Stimulated activated CD8-positive, alpha-beta memory T cell treated with anti-CD3 and anti-CD28 coated beads, Interleukin-15, amount 100 ng/mL, for 48 hours (primary cell): ENCODE measurements at regions not wholly inside any gene's neighbourhood (a gene's known extent, or its start where the extent isn't known, plus 50 kb on each side); places are given as distances from the start of the nearest gene placed in this dataset.

Experiments used
- DNase-seq, 2 donors: peaks; one replicate each; pipeline ENCODE4 v3.0.0-alpha.2; 2020; ENCODE audit warnings: low read depth in 2 of 2

DNA sequence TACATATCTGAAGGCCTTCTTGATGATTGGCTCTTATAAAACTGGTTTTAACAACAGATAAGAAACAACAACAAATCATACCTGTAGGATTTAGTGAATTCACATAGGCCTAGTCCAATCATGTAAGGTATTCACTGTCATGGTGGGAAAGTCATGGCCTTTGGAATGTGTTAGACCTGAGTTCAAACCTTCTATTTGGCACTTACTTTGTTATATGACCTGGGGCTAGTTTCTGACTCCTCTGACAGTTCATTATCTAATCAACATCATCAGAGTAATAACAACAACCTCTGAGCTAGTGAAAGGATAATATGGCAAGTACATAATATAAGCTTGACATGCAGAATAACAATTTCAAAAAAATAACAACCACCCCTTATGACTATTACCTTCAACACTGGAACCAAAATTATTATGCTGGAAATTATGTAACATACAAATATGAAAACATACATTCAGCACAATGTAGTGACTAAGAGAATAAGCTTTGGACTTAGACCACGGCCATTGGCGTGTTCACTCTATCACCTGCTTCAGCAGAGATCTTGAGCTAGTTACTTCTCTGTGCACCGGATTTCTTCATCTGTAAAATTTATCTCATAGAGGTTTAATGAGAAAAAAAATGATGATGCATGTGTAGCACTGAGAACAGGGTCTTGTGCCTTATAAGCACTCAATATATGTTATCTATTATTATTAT lies 597.6 kb downstream of the LMO4 start:
- no peak for DNase-seq

DNA sequence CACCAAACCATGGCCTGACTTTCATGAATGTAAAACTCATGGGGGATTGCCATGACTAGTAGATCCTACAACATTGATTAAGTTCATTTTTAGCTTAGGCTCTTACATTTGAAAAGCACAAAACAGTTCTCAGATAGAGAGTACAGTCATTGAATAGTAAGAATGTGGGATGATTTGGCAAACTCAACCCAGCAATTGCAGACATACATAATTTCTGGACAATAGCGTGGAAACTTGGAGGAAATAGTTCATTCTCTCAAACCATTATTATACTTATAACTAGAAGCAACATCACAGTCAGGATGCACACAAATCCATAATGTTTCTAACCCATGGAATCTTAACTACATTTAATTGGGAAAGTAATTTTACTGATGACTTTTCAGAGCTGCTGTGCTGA lies 598.2 kb downstream of the LMO4 start:
- DNase-seq = no peak

DNA sequence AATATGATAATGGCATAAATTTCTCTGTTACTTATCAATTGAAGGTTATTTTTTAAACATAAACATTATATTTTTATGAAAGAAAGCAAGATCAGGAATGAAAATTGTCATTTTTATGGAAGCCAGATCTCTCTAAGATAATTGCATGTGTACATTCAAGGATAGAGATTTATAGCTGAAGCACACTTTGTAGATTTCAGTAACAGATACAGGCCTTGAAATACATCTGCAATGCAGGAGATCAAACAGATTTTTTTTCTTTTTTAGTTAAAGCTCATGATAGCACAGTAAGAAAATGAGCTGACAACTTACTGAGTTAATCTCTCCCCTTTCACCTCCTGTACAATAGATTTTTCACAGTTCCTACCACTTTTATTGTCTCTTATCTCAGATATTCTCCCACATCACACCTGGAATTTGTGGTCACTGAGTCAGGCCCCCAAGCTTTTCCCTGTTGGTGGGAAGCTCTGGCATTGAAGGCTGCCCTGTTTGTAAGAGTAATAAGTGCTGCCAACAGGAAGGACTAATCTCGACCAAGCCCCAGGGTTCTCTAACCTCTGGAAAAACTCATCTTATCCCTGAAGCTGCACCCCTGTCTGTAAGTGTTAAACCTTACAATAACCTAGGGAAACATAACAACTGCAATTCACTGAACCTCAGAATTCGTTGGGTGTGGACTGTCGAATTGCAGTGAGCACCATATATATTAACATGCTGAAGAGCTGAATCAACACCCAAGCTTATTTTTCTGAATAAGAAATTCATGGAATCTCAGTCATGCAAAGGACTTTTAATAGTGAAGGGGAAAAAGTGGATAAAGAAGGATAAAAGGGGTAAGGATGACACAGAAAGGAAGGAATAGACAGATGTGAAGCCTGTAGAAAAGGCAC lies 599.0 kb downstream of the LMO4 start:
- no peak for DNase-seq

DNA sequence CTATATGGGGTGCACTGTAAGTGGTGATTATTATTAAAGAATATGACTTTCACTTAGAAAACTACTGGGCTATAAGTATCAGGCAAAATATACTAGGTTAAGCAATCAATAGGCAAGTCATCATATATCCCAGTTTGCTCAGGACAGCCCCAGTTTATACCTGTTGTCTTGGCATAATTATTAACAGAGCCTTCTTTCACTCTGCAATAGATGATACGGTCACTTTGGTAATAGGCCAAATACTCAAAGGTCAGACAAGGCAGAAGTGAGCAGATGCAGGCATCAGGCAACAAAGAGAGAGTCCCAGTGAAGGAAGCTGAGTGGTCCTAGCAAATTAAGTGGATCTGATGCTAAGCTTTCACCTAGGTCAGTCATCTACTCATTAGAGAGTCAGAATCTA lies 599.9 kb downstream of the LMO4 start:
- no peak for DNase-seq

DNA sequence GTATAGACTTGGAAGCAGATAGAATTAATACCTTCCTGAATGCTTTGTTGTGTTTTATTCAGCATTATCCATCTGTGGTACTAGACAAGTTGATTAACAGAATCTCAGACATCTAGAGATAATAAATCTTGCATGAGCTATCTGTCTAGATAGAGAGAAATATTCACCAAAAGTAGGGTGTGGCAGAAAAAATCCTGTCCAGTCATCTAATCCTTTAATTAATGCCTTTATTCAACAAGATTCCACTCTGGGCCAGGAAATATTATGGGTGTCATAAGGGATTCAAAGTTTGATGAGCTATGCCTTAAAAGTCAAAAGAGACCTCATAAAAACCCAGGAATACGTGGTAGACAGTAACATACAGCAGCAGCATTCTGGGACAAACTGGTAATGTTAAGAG lies 601.2 kb downstream of the LMO4 start:
- DNase-seq = no peak

DNA sequence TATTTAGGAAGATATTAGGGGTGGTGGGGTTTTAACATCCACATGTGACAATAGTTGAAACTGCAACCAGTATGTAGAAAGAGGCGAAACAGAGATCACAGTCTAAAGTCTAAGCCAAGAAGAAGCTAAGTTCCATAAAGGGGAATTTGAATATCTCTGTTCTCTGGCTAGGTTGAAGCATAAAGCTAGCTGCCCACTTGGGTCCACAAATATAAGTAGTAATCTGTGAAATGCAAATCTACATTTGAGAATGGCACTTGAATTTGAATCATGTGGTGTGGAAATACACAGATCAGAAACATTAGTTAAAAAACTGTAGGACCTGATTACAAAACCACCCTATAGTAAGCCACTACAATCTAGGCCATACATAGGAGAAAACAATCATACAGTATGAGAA lies 602.1 kb downstream of the LMO4 start:
- DNase-seq = no peak

DNA sequence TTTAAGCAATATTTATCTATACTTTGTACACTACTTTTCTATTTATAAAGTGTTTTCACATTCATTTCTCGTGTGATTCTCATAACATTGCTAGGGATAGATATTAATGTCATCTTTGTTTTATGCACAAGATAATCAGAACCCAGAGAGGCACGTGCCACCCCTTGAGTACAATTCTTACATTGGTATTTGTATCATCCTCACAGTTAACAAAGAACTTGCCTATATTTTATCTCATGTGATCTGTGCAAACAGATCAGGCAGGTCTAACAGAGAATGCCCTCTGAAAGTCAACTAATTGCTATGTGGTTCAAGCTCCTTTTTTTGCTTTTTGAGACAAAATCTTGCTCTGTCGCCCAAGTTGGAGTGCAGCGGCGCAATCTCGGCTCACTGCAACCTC lies 604.5 kb downstream of the LMO4 start:
- DNase-seq = no peak

DNA sequence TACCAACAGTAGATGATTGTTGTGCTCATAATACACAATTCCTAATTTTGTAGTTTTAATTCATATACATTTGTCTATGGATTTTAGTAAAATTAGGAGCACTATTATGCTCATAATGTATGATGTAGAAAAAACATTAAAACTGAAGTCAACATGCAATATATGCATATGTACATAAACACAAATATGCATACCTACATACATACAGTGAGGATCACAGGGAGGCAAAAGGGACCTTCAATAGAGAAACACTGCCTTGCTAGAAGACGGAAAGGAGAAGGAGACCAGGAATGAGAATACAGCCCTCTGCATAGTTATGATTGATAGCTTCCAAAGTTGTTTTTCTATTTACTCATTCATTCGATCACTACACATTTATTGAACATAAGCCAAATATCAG lies 606.5 kb downstream of the LMO4 start:
- DNase-seq = no peak

DNA sequence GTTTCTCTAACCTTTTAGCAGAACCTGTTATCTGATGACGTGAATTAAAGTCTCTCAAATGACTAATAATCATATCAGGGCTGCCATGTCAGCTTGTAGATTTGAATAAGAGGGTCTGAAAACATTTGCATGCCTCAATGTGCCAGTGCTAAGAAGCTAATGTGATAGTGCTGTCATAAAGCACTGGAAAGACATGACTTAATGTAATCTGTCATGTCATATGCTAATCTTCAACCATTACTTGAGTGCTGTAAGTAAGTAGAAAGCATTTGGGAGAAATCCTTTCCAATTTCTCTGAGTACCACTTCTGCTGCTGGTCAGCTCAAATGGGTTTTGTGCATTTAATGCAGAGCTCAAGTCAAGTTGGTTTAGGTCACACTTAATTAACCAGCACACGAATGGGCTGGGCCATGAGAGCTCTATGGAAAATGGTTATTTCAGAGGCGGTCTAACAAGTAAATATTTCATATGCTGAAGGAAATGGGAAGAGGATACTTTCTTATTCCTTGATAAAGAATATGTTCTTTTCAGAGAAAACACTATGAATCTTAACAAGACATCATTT lies 609.2 kb downstream of the LMO4 start:
- no peak for DNase-seq

DNA sequence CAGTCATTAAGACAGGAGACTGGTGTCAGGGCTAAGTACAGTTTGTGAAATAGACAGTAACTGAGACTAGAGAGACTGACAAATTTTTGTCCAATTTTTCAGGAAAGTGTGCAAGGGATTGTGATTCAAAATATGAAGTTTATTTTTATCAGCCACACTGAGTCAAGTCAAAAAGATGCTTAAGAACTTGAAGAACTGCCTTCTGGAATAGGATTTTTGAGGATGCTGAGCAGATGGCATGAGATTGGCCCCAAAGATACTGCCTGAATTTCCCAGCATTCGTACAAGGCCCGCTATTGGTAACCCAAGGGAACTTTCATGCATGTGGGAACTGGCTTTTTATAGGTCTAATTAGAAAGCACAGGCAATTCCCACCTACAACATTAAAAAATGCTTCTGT lies 610.0 kb downstream of the LMO4 start:
- DNase-seq = no peak

DNA sequence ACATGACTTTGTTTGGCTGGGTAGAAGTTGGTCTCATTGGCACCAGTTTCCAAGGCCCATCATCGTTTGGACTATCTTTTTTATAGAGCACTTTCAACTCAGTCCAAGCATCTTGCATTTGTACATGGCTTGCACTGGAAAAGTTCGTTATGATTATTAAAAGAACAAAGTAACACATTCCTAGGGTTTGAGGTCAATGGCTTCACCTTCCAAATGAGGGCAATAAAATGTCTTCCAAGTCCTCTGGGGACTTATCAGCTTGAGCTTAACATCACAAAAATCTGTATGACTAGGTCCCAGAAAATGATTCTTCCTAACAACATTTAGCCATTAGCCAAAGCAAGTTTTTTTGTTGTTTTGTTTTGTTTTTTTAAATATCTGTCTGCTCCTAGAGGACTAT lies 610.8 kb downstream of the LMO4 start:
- DNase-seq = no peak

DNA sequence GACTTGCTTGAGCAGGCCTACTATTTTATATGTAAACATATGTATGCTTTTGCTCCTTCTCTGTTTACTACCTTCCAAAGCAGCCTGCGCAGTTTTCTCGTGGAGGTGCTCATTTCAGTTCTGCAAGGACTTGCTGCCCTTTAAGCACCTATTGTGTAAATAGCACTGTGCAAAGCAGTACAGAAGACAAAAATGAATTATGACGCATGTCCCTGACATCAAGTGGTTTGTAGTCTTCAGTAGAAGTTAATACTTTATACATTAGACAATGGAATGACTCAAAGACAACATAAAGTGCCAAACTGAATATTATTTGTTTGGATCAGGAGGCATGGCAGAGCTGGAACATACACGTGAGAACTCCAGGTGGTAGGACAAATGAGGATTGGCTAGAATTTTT lies 611.7 kb downstream of the LMO4 start:
- no peak for DNase-seq

DNA sequence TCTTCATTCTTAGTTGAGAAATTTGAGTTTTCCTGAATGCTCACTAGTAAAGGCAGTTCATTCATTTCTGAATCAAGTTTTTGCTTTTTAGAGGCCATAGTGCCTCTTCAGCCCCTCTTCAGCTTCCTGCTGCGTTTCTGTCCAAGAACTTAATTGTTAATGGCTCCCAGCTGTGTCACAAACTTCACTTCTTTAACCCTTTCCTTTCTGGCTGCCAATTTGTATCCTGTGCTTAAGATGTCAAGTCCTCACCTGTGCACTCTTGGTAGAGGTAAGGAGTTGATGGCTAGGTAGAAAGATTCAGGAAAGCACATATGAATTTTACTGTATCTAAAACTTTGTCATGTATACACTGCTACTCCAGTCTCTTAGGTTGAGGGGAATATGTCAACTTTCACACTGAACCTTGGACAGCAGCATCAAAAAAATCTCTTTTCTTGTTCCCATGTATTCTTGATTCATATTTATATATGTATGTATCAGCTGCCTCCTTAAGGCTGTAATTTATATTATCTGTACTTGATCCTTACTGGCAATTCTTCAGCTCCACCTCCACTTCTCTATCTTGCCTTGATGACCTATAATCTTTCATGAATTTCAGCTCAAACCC lies 612.8 kb downstream of the LMO4 start:
- no peak for DNase-seq

DNA sequence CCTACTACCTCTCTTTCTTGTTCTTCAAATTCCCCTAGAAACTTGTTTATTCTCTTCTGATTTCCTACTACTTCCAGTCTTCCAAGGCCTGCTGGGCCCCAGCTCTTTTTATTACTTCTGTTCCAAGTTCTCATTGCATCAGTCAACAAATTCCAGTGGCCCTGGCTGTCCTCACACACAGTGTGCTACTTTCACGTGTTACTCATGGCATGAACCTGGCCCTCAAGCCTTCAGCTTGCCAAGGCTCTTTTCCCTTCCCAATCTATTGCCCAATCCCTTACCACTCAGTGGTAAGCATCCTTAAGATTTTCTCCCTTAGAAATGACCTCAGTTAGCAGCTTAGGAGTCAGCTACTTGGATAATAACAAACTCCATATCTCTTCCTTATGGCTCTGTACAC lies 613.5 kb downstream of the LMO4 start:
- no peak for DNase-seq

DNA sequence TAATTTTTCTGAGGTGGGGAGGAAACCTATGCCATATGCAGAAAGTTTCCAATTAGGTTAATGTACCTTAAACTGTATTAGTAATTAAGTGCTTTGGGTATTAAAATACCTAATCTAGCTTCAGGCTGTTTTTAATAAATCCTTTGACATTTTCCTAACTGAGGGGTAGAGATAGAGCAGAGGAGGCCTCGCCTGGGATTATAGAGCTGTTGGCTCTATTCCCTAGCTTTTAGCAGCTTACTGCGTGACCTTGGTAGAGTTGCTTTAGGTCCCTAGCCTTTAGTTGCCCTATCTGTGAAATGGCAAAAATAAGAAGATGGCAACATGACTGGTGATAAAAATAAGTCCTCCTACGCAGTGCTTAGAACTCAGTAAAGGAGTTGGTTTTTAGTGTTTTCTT lies 621.0 kb downstream of the LMO4 start:
- DNase-seq = no peak

DNA sequence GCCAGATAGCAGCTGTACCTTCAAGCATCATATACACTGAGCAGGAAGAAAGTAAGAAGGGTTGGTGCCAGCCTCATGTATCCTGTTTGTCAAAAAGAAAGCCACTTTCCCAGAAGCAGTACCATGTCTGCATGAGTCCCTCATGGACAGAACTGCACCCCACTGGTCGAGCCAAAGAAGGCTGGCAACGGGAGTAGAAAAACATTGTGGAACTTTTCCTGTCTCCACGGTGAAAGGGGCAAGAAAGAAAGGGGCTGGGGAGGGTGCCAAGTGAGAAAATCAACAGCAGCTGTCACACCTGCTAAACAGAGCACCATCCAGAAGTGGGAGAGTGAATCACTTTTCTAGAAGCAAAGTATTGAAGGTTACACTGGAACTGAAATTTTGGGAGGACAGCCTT lies 621.7 kb downstream of the LMO4 start:
- no peak for DNase-seq

DNA sequence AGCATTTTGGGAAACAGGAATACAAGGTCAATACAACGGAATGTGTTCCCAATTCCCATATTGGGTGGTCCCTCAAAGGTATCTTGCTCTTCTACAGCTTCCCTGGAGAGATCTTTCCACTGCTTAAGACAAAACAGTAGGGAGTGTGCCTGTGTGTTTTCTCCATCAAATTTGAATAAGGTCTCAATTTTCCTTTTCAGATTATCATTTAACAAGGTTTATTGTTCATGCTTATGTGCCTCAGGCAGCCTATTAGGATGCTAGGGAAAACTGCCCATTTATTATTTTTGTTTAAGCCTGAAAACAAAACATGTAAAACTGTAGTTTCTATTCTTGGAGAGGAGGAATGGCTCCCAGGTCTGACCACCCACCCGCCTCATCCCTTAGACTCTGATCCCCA lies 622.7 kb downstream of the LMO4 start:
- no peak for DNase-seq

DNA sequence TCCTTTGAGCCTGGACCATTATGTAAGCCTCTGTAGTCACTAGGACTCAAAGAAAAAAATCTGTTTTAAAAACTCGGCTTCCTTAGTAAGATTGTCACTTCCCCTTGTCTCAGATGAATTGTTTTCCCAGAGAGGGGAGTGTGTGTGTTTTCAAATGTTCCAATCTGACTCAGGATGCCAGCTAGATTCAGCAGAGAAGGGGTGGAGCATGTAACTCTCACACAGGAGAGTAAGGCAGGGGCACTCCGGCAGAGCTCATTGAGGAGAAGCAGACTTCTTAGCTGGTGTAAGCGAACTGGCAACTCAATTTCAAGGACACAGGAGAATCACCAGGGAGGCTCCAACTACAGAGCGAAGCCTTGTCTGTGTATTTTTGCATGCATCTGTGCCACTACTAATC lies 623.2 kb downstream of the LMO4 start:
- no peak for DNase-seq

DNA sequence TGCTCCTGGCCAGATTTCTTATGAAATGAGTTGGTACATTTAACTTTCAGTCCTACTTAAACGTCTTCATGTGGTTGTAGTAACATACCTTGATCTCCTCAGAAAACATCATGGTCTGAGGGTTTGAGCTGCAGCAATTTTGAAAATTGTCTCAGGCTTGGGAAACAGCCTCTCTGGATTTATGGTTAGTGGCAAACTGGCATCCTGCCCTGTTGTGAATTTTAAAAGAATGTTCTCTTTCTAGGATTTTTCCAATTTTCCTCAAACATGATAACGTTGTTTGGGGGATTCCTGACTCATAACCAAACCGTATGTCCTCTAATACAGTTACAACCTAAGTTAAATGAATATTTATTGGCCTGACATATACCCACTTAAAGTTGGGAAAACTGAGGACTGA lies 624.4 kb downstream of the LMO4 start:
- DNase-seq = no peak

DNA sequence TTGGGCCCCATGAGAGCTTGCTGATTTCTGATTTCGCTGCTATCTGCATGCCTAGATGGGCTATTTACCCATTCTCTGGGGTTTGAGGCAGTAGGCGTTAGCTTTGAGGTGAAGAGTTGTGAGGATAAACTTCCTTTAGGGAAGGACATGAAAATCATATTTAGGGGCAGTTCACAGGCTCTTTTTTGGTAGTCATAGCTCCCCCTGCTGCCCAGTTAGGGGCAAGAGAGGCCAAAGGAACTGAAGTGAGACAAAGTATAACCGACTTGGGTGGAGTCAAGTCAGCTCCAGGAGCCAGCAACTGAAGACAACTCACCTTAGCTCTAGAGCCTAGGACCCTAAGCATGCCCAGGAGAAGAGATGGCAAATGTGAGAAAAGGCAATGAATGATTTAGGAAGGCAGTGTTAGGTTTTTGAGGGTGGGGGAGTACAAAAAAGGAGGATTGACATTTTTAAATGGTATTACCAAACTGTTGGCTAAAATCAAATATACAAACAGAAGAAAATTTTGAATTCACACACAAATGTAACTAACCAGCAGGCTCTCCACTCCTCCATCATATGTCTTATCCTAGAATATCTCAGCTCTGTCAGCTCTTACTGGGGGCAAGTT lies 625.2 kb downstream of the LMO4 start:
- DNase-seq = peak in 1 of 2 donors; percentile 4

DNA sequence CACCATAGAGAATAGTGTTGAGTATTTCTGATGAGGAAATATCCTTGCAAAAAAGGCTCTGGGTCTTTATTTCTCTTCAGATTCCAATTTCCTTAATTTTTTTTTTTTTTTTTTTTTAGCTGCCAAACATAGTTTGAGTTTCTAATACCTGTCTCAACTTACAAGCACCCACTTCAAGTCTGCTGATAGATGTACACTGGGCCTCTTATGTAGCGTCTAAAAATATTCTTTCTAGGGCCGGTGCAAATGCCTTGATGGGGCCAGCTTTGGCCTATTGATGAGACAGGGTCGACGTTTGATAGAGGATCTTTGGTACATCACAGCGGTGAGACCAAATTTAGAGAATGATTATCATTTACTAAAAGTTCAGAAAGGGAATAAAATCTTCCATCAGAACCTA lies 626.4 kb downstream of the LMO4 start:
- no peak for DNase-seq

DNA sequence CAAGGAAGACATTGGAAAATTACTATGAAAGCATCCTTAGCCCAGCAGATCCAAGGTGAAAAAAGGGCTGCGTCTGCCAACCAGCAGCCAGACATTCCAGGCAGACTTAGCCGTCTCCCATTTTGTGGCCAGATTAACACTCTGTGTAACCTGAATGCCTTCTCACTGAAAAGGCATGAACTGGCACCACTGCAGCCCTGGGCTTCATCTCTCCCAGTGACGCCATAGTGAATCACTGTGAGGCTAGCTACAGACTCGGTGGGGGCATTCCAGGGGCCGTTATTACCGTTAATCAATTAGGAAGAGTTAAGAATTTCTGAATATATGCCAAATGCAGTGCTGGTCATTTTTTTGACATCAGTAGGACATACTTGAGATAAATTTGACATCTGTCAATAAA lies 627.4 kb downstream of the LMO4 start:
- no peak for DNase-seq
